ENCODE measurements at regions not wholly inside any gene's neighbourhood (a gene's known extent, or its start where the extent isn't known, plus 50 kb on each side); places are given as distances from the start of the nearest gene placed in this dataset.
A peak's percentile ranks its signal among the peaks of the same experiment; 100 is the strongest.

DNA sequence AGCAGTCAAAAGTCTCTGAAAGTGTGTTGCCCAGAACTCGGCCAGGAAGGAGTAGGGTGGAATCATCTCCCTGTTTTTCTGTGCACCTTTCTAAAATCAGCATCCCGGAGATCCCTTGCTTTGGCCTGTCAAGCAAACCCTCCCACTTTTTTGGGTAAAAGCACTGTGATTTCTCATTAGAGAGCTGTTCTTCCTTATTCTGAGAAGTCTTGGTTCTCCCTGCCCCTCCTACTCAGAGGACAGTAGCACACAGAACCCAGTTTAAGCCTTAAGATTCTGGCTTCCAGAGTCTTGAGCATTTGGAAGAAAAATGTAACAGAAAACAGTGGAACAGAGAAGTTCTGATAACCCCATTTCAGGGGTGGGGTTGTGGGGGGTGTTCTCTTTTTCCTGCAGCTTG lies 52.6 kb upstream of the KATNAL1 start:
- DNase-seq (ENCODE audit: low read depth): no peak

DNA sequence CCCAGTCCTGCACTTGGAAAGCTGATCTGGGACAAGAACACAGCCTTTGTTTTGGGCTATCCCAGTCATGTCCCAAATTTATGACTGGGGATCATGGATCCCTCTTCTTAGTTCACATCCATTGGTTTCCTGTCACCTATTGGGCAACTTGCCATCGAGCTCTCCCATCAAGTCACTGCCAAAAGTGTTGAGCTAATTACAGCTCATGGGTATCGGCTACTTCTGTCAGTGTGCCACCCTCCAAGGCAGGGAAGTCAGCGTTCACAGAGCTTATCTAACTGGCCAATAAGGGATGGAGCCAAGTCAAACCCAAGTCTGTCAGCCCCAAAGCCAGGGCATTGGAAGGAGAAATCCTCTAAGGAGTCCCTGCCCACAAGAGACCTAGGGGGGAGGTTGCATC lies 53.2 kb upstream of the KATNAL1 start:
- no peak for DNase-seq (ENCODE audit: low read depth)

DNA sequence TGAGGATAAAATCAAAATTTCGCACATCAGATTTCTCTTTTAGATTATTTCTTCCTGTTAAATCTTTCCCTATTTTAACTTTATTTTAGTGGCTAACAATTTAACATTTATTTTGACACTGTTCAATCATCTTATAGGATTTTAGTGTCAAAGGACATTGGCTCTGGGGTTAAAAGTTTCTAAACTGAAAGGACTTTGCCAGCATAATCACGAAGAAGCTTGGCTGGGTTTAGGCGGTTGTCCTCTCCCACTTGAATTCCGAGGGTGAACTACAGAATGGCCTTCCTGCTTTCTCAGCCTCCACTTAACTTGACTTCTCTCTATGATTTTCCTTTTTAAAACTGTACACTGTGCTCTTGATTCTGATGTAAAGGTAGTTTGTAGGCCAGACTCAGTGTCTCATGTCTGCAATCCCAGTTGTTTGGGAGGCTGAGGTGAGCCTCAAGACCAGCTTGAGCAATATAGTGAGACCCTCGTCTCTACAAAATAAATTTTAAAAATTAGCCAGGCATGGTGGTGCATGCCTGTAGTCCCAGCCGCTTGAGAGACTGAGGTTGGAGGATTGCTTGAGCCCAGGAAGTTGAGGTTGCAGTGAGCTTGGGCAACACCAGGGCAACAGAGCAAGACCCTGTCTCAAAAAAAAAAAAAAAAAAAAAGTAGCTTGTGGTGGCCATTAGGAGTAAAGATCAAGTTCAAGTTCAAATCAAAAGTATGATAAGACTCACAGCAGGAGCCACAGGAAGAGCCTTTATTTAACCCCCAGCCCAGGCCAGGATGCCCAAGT lies 54.8 kb upstream of the KATNAL1 start:
- no peak for DNase-seq (ENCODE audit: low read depth)

DNA sequence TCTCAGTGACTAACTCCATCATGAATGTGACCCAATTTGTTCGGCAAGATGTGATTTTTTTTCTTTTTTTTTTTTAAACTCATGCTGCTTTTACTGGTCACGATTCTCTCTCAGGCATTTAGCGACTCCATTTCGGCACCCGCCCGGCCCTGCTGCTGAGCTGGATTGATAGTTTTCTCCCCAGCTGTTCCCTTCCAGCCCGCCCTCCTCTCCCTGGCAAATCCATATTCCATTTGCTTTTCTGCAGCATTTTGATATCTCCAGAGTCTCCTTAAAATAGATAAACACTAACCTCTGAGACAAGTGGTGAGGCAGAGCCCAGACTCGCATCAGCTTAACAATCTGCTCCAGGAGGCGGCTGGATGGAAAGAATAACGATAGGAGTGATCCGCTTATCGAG lies 55.5 kb upstream of the KATNAL1 start:
- DNase-seq (ENCODE audit: low read depth): no peak

DNA sequence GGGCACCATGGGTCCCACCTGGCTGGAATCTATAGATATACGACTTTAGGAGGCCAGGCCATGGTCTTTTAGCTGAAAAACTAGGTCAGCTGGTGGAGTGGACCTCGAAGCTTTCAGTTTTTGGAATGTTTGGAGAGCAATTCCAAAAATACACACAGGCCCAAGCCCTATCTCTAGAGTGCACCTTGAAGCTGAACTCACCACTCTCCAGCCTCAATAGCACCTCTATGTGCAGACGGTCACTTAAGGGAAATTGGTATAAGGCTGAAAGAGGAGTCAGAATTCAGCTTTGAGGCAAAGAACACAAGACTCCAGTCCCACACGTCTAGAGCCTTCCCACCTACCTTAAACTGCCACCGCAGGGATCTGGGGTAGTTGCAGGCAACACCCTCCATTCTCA lies 56.4 kb upstream of the KATNAL1 start:
- DNase-seq (ENCODE audit: low read depth): no peak

DNA sequence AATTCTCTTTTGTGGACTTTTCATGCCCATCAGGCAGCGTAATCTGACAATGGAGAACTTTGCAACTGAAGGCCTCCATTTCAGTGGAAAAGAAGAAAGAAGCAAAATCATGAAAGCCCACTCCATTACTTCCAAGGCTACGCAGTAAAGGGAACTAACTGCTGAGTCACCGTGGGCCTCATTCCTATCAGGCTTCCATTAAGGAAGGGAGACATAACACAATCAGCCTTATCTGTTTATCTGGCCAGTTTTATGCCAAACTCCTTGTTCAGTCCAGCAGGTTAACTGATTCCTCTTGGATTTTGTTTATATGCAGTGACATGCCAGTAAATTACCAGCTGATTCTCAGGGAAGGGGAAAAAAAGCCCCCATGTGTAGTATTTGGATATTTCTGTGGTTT lies 56.8 kb upstream of the KATNAL1 start:
- no peak for DNase-seq (ENCODE audit: low read depth)

DNA sequence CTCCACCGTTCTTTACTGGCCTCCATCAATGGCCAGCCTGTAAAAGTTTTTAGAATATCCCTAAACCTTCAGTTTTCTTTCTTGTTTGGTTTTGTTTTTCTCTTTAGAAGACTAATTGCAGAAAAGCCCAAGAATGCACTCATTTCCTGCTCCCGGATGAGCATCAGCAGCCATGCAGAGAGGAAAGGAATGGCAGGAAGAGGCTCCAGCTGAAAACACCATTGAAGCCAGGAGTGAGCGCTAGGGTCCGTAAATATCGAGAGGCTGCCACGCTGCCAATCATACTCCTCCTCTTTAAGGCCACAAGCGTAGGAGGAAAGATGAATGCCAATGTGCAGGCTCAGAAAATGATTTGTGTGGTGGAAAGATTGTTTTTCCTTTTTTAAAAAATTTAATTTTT lies 57.4 kb upstream of the UBE2L5 start:
- no peak for DNase-seq (ENCODE audit: low read depth)

DNA sequence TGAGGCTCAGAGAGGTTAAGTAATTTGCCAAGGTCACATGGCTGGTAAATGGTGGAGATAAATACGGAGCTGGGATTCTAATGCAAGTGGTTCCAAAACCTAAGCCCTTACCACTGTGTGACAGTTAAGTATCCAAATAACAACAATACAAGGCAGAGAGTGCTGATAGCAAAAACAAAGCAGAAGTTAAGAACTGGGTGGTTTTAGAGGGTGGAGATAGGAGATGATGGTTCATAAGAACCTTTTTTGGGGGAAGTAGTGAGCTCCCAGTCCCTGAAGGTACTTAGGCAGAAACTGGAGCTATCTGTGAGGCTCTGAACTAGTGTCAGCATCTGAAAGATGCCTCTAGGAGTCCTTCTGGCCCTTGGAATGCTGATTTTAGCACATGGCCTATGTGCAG lies 56.2 kb upstream of the UBE2L5 start:
- no peak for DNase-seq (ENCODE audit: low read depth)

DNA sequence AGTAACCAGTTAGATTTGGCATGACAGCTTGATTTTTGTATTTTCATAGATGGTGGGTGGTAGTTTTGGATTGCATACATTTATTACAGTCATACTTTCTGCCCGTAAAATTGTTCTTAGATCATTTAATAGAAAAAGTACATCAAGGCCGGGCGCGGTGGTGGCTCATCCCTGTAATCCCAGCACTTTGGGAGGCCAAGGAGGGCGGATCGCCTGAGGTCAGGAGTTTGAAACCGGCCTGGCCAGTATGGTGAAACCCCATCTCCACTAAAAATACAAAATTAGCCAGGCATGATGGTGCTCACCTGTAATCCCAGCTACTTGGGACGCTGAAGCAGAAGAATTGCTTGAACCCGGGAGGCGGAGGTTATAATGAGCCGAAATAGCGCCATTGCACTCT lies 55.0 kb upstream of the UBE2L5 start:
- DNase-seq (ENCODE audit: low read depth): no peak

DNA sequence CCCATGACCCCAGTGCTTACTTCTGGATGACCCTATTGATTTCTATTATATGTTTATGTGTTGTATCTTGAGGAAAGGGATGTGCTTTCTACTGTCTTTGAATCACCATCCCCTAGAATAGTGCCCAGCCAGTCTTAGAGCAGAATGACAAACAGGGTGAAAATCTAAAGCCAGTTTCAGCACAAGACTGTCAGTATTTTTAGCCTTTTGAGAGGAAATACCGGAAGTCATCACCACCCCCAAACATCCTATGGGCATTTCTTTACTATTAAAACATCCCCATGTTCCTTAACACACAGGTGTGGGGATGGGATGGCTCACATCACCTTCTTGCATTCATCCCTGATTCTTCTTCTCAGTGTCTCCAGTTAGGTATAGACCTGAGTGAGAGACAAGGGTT lies 52.1 kb upstream of the UBE2L5 start:
- no peak for DNase-seq (ENCODE audit: low read depth)

DNA sequence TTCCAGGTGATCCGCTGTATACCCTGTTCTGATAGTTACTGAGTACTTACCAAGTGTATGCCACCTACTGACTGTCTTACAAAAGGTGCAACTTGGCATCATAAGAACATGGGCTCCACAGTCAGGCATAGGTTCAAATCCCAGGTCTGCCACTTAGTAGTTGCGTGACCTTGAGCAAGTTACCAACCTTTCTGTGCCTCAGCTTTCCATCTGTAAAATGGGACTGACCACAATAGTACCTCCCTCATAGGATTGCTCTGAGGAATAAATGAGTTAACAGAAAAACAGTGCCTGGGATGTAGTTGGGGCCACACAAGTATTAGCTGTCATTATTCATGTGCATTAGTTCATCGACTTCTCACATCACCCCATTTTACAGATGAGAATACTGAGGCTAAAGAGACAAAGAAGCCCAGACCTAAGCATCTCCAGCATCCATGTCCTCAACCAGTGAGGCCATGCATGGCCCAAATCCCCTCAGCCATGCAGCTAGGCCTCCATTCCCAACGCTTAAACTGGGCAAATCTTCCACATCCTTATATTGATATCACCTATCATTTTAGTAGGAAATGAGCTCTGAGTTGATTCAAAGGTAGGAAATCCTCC lies 51.3 kb upstream of the UBE2L5 start:
- DNase-seq (ENCODE audit: low read depth): no peak

DNA sequence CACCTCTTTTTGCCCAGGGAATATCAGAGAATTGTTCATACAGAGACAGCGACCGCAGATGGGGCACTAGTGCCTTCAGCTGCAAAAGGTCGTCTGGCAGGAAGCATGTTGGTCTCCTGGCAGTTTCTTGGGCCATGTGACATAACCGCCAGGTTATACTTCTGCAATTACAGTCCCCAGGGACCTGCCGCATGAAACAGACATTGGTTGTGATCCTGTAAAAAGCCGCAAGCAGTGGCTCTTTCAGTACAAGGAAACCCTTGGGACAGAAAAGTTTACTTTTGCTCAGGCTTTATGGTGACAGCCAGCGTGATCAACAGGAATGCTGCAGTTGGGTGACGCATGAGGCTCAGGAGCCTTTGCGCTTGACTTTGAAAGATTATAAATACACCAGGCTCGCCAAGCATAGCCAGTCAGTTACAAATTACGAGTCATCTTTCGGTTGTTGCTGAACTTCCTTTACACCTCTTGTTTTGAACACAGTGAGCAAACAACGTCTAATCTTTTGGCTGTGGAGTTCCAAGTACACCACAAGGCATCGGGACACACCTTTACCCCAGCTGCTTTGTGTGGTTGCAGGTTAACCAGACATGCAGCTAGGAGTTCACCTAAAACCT lies 50.5 kb upstream of the UBE2L5 start:
- peak; percentile 7 for DNase-seq (ENCODE audit: low read depth)

All from HS-27A (cell line).